Upper lobe of right lung (tissue), 1 donor: ENCODE measurements at regions not wholly inside any gene's neighbourhood (a gene's known extent, or its start where the extent isn't known, plus 50 kb on each side); places are given as distances from the start of the nearest gene placed in this dataset.

ENCODE experiments used
- ATAC-seq: fragments of 200-7000 bp; cut with Tn5 transposase; one replicate; pipeline ENCODE4 v1.9.1; 2020; ENCODE audit warnings: mild to moderate bottlenecking, moderate library complexity
- DNase-seq: peaks from one replicate; pipeline ENCODE4 v3.0.0-alpha.2; 2020
- H3K27ac ChIP-seq: fragments of 200-600 bp; one replicate; pipeline ENCODE4 v1.8.0; 2022
- H3K27me3 ChIP-seq: fragments of 200-600 bp; one replicate; pipeline ENCODE4 v1.8.0; 2022; ENCODE audit warnings: mild to moderate bottlenecking
- H3K36me3 ChIP-seq: fragments of 200-600 bp; one replicate; pipeline ENCODE4 v1.8.0; 2022
- H3K4me1 ChIP-seq: fragments of 200-600 bp; one replicate; pipeline ENCODE4 v1.8.0; 2022
- H3K4me3 ChIP-seq: fragments of 200-600 bp; one replicate; pipeline ENCODE4 v1.8.0; 2022; ENCODE audit warnings: mild to moderate bottlenecking
- H3K9me3 ChIP-seq: fragments of 200-600 bp; one replicate; pipeline ENCODE4 v1.8.0; 2022
- CTCF ChIP-seq: fragments of 200-600 bp; IDR thresholded peaks from one replicate; pipeline ENCODE4 v1.8.0; 2022; ENCODE audit warnings: antibody characterized with exemption
- intact Hi-C: fragments of 100-400 bp; cut with DNase I; formaldehyde crosslinking; loops from one replicate; pipeline ENCODE4 v1.11.0; 2022
- donor health status: DM: no; HTN: yes; CAD: no; lungs with severe emphysema.

DNA sequence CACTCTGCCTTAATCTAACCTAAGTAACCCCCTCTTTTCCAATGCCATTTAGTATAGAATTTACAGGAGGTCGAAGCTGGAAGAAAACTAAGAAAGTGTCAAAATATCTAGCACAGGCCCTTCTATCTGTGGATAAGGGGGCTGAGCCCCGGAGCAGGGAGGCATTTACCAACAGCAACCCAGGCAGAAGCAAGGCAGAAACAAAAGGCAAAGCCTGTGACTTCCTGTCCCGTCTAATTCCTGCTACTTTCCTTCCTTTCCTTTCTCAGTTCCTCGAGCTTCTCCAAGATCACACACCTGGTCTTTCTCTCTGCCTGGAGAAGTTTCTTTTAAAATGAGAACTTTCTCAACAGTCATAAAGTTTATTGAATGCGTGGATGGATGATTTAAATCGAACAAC, 146.0 kb downstream of the FOXA2 start:
- H3K4me1 ChIP-seq = no peaks in the 10 kb centered on the region
- no peaks in the 10 kb centered on the region for H3K27me3 ChIP-seq
- no peak for TF ChIP-seq CTCF
- H3K4me3 ChIP-seq = no peak overlapping the region
- intact Hi-C loops = no loop called here
- ATAC-seq (no peak), DNase-seq (no peak)
- H3K9me3 ChIP-seq = no peaks in the 10 kb centered on the region
- no peaks in the 10 kb centered on the region for H3K36me3 ChIP-seq
- H3K27ac ChIP-seq = no peak overlapping the region

GRCh38 chr20:22437354-22437753, 147.0 kb downstream of the FOXA2 start:
- Histone ChIP-seq H3K4me3 (no peak overlapping the region), H3K27ac (no peak overlapping the region), H3K36me3 (no peaks in the 10 kb centered on the region), H3K9me3 (no peaks in the 10 kb centered on the region), H3K4me1 (no peaks in the 10 kb centered on the region), H3K27me3 (no peaks in the 10 kb centered on the region)
- intact Hi-C loops = no loop called here
- DNase-seq (no peak), ATAC-seq (peak; percentile 78)
- TF ChIP-seq CTCF = no peak

GRCh38 chr20:22431419-22431818, 153.0 kb downstream of the FOXA2 start:
- intact Hi-C loops = no loop called here
- ATAC-seq (no peak), DNase-seq (no peak)
- H3K27ac ChIP-seq = no peak overlapping the region
- H3K27me3 ChIP-seq = no peaks in the 10 kb centered on the region
- no peaks in the 10 kb centered on the region for H3K4me1 ChIP-seq
- TF ChIP-seq CTCF = no peak
- no peak overlapping the region for H3K4me3 ChIP-seq
- no peaks in the 10 kb centered on the region for H3K36me3 ChIP-seq
- H3K9me3 ChIP-seq = no peaks in the 10 kb centered on the region

DNA sequence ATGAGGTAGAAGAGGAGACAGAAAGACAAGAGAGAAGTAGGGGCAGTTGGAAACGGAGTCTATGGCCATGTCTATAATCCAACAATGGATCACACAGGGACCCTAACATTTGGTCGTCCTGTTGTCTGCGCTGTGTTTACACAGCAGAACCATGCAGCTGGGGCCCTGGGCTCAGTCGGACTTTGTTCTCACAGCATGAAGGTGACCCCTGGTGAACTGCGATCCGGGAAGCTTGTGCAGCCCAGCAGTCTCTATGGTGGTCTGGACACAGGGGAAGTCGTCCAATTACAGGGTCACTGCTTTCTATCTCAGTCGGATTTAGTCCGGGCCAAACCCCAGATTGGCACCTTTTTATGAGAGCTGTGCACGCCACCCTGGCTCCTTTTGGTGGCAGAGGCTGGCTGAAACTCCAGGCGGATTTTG, 153.6 kb downstream of the FOXA2 start:
- Histone ChIP-seq H3K27me3 (no peaks in the 10 kb centered on the region), H3K27ac (no peak overlapping the region), H3K9me3 (no peaks in the 10 kb centered on the region), H3K4me1 (peaks cover 3% of the 10 kb centered on the region), H3K4me3 (no peak overlapping the region), H3K36me3 (no peaks in the 10 kb centered on the region)
- intact Hi-C loops = no loop called here
- ATAC-seq = no peak
- DNase-seq = no peak
- no peak for TF ChIP-seq CTCF

- intact Hi-C loops = no loop called here
- Histone ChIP-seq H3K36me3 (no peaks in the 10 kb centered on the region), H3K27ac (no peak overlapping the region), H3K27me3 (no peaks in the 10 kb centered on the region), H3K4me1 (peaks cover 7% of the 10 kb centered on the region), H3K9me3 (no peaks in the 10 kb centered on the region), H3K4me3 (no peak overlapping the region)
- ATAC-seq (no peak), DNase-seq (no peak)
- no peak for TF ChIP-seq CTCF
Measured at GRCh38 chr20:22430154-22430745, 154.1 kb downstream of the FOXA2 start.
